H1 (cell line): ENCODE measurements at regions not wholly inside any gene's neighbourhood (a gene's known extent, or its start where the extent isn't known, plus 50 kb on each side); places are given as distances from the start of the nearest gene placed in this dataset.

Experiments used
- CREB1 ChIP-seq: IDR thresholded peaks from 2 replicates; pipeline ENCODE4 v1.6.1; 2012; ENCODE audit warnings: inconsistent platforms
- EGR1 ChIP-seq: IDR thresholded peaks from 2 replicates; pipeline ENCODE4 v1.6.1; 2011; ENCODE audit warnings: low read depth, low read length, borderline replicate concordance
- FOSL1 ChIP-seq: IDR thresholded peaks from 2 replicates; pipeline ENCODE4 v1.6.1; 2011; ENCODE audit warnings: mild to moderate bottlenecking, low read depth, low read length, moderate library complexity; ENCODE audit not compliant: insufficient read depth
- HDAC6 ChIP-seq: IDR thresholded peaks from one replicate; pipeline ENCODE4 v1.7.1; 2012; ENCODE audit warnings: low read depth, mild to moderate bottlenecking, inconsistent platforms, low read length, moderate library complexity
- JUN ChIP-seq: IDR thresholded peaks from 2 replicates; pipeline ENCODE4 v1.6.1; 2011; ENCODE audit warnings: low read depth, mild to moderate bottlenecking, improper control_type of control experiment, low read length
- KDM1A ChIP-seq: fragments of 200-600, 300-600 bp; sonication (generic); IDR thresholded peaks from 2 replicates; pipeline ENCODE4 v1.7.1; 2016; ENCODE audit warnings: mild to moderate bottlenecking, low read length, borderline replicate concordance
- RFX5 ChIP-seq: IDR thresholded peaks from 2 replicates; pipeline ENCODE4 v1.6.1; 2011; ENCODE audit warnings: low read depth, low read length, improper control_type of control experiment, borderline replicate concordance
- SRF ChIP-seq: IDR thresholded peaks from 2 replicates; pipeline ENCODE4 v1.6.1; 2011; ENCODE audit warnings: mild to moderate bottlenecking, low read depth, low read length, moderate library complexity
- ZNF274 ChIP-seq: IDR thresholded peaks from 2 replicates; pipeline ENCODE4 v1.7.0; 2012; ENCODE audit warnings: low read length, borderline replicate concordance; ENCODE audit errors: extremely low read depth
- TF ChIP-seq, protein P1 (sequence below): IDR thresholded peaks from 2 replicates; pipeline ENCODE4 v1.6.1; 2012; ENCODE audit warnings: inconsistent platforms

DNA sequence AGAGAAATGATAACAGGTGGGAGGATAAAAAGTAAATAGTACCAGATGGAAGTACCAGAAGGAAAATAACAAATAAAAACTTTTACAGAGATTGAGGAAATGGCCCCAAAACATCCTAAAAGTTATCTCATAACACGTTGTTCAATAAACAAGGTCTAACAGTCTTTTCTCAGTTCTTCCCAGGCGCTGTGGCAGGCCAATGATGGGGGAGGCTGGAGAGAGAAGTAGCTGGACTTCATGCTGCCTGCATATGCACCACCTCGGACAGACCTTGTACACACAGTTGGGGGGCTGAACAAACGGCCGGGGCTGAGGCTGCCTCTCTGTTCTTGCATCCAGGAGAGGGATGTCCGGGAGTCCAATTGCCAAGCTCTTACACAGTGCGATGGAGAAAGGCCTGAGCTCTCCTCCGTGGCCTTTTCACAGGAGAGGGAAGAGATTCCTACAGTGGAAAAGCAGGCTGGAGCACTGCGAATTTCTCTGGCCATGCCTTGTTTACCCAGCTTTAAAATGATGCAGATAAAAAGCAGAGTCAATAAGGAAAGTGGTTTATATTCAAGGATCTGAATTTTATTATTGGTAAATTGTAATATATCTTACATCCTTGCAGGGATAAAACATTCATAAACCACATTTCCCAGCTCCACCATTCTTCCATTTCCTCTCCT, 109.8 kb downstream of the PHLDA1 start (continued):
- TF ChIP-seq SRF (no peak), KDM1A (no peak), FOSL1 (no peak), HDAC6 (no peak), CREB1 (no peak), EGR1 (no peak), ZNF274 (no peak), RFX5 (no peak), JUN (no peak)
- TF ChIP-seq, protein P1, sequence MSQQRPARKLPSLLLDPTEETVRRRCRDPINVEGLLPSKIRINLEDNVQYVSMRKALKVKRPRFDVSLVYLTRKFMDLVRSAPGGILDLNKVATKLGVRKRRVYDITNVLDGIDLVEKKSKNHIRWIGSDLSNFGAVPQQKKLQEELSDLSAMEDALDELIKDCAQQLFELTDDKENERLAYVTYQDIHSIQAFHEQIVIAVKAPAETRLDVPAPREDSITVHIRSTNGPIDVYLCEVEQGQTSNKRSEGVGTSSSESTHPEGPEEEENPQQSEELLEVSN, result no peak
